Right lung (tissue), 2 donors: ENCODE measurements at regions not wholly inside any gene's neighbourhood (a gene's known extent, or its start where the extent isn't known, plus 50 kb on each side); places are given as distances from the start of the nearest gene placed in this dataset.

ENCODE experiments used
- DNase-seq, 2 donors: peaks; one replicate each; pipeline ENCODE4 v3.0.0-alpha.2; 2013

- DNase-seq, result no peak
Measured at GRCh38 chr21:28344985-28345384, 647.7 kb downstream of the LTN1 start.

GRCh38 chr21:28342212-28342810 lies 650.4 kb downstream of the LTN1 start:
- no peak for DNase-seq

- DNase-seq, result no peak
Measured at GRCh38 chr21:28339403-28339802, 653.3 kb downstream of the LTN1 start.

- DNase-seq, result no peak
Measured at GRCh38 chr21:28338701-28339305, 653.9 kb downstream of the LTN1 start.

GRCh38 chr21:28337315-28337714 lies 655.4 kb downstream of the LTN1 start:
- DNase-seq, result peak; percentile 41 to 44

GRCh38 chr21:28336314-28336713 lies 656.4 kb downstream of the LTN1 start:
- peak; percentile 51 to 65 for DNase-seq

- no peak for DNase-seq
Measured at GRCh38 chr21:28334407-28334806, 658.3 kb downstream of the LTN1 start.

- DNase-seq, result no peak
Measured at GRCh38 chr21:28333578-28334075, 659.0 kb downstream of the LTN1 start.

- DNase-seq, result no peak
Measured at GRCh38 chr21:28332796-28333195, 659.9 kb downstream of the LTN1 start.

GRCh38 chr21:28325618-28326017 lies 667.1 kb downstream of the LTN1 start:
- no peak for DNase-seq

- no peak for DNase-seq
Measured at GRCh38 chr21:28324690-28325089, 668.0 kb downstream of the LTN1 start.

- no peak for DNase-seq
Measured at GRCh38 chr21:28317177-28317950, 675.3 kb downstream of the LTN1 start.

GRCh38 chr21:28311411-28312190 lies 681.1 kb downstream of the LTN1 start:
- DNase-seq, result peak in 1 of 2 donors; percentile 17

- DNase-seq, result no peak
Measured at GRCh38 chr21:28310711-28311110, 682.0 kb downstream of the LTN1 start.

GRCh38 chr21:28310171-28310685 lies 682.4 kb downstream of the LTN1 start:
- DNase-seq, result no peak

GRCh38 chr21:28309596-28309995 lies 683.1 kb downstream of the LTN1 start:
- DNase-seq, result no peak

GRCh38 chr21:28308516-28308915 lies 684.2 kb downstream of the LTN1 start:
- no peak for DNase-seq

GRCh38 chr21:28299946-28300345 lies 692.7 kb downstream of the LTN1 start:
- no peak for DNase-seq

- no peak for DNase-seq
Measured at GRCh38 chr21:28298251-28298672, 694.4 kb downstream of the LTN1 start.

- DNase-seq, result no peak
Measured at GRCh38 chr21:28294051-28294450, 698.6 kb downstream of the LTN1 start.

GRCh38 chr21:28283641-28284490 lies 708.8 kb downstream of the LTN1 start:
- DNase-seq, result peak; percentile 87 to 90
